Lung (tissue), 11 donors: ENCODE measurements at regions not wholly inside any gene's neighbourhood (a gene's known extent, or its start where the extent isn't known, plus 50 kb on each side); places are given as distances from the start of the nearest gene placed in this dataset.

ENCODE experiments used
- ATAC-seq: fragments of 200-7000 bp; cut with Tn5 transposase; one replicate; pipeline ENCODE4 v1.9.1; 2020; ENCODE audit warnings: moderate number of reproducible peaks; ENCODE audit not compliant: insufficient read depth, low FRiP score
- DNase-seq, 3 donors: peaks; one replicate each; pipeline ENCODE4 v3.0.0-alpha.2; 2013 to 2017
- H3K27ac ChIP-seq, 2 donors: one replicate each; pipeline ENCODE4 v1.5.1; 2013; ENCODE audit warnings: mild to moderate bottlenecking in 2 of 2, moderate library complexity in 2 of 2, control low read depth in 1 of 2, inconsistent platforms in 1 of 2, low read depth in 1 of 2, low read length in 1 of 2
- H3K27me3 ChIP-seq, 3 donors: one replicate each; pipeline ENCODE4 v1.5.1; 2013; ENCODE audit warnings: low read length in 2 of 3; ENCODE audit not compliant: control insufficient read depth in 3 of 3, insufficient read depth in 3 of 3
- H3K36me3 ChIP-seq, 4 donors: one replicate each; pipeline ENCODE4 v1.5.1; 2013; ENCODE audit warnings: low read length in 4 of 4, mild to moderate bottlenecking in 1 of 4, moderate library complexity in 1 of 4; ENCODE audit not compliant: control insufficient read depth in 4 of 4, insufficient read depth in 4 of 4
- H3K4me1 ChIP-seq, 5 donors: one replicate each; pipeline ENCODE4 v1.5.1; 2013; ENCODE audit warnings: low read length in 5 of 5, mild to moderate bottlenecking in 2 of 5, moderate library complexity in 1 of 5; ENCODE audit not compliant: control insufficient read depth in 5 of 5, insufficient read depth in 5 of 5
- H3K4me3 ChIP-seq: one replicate; pipeline ENCODE4 v1.5.1; 2013; ENCODE audit warnings: mild to moderate bottlenecking, control low read depth, moderate library complexity
- H3K9ac ChIP-seq, 2 donors: one replicate each; pipeline ENCODE4 v1.5.1; 2013; ENCODE audit warnings: low read length in 2 of 2, control low read depth in 1 of 2; ENCODE audit not compliant: insufficient read depth in 1 of 2
- H3K9me3 ChIP-seq, 4 donors: one replicate each; pipeline ENCODE4 v1.5.1; 2013; ENCODE audit warnings: low read length in 3 of 4, mild to moderate bottlenecking in 1 of 4, moderate library complexity in 1 of 4; ENCODE audit not compliant: control insufficient read depth in 4 of 4, insufficient read depth in 3 of 4
- WGBS, 2 donors: extraction: QIAGEN DNeasy Blood & Tissue Kit; methylation state at CpG; one replicate each; pipeline ENCODE4 v1.1.7; 2013; 5-methylcytosine and 5-hydroxymethylcytosine counted together
- TF ChIP-seq, protein P1 (sequence below): IDR thresholded peaks from 2 replicates; pipeline ENCODE4 v1.5.1; 2012; ENCODE audit warnings: mild to moderate bottlenecking; ENCODE audit errors: control extremely low read depth, extremely low read depth
- donor health status: control.
- donor health status: control.
- donor health status: Bipolar disorder and iron deficiency.
- donor health status: healthy.
- donor health status: DM: yes; HTN: yes; CAD: no.

DNA sequence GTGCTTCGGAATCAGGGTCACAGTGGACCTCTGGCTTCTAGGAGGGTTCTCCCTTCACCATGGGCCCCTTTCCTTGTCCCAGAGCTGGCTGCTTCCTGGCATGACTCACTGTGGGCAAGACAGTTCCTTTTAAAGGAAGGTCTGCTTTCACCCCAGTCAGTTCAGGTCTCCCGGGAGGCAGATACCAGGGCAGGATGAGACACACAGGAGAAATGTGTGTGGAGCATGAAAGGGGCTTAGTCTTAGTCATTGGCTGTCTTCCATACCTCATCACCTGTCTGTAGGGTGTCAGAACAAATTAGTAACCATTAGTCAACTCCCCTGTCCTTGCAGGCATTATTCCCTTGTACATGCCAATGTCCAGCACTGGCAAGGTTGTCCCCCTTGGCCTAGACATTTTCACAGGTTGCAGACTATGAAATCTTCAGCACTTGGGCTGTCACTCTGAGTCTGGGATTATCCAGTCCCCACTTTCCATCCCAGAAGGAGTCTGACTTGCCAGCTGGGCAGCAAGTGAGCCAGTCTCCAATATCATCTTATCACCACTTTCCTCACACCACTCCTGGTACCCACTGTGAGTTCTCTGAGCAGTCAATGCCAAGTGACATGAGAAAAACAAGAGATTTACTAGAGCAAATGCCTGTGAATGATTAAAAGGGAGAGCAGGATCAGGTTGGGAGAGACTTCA is 76.8 kb upstream of the MEDAG start:
- Histone ChIP-seq H3K9ac (no peak overlapping the region), H3K27ac (no peak overlapping the region), H3K4me3 (no peak overlapping the region), H3K4me1 (peaks cover 0 to 19% (median 6%) of the 10 kb centered on the region in 5 donors), H3K36me3 (no peaks in the 10 kb centered on the region), H3K9me3 (peaks cover 0 to 2% (median 0%) of the 10 kb centered on the region in 4 donors), H3K27me3 (no peaks in the 10 kb centered on the region)
- no peak for ATAC-seq
- WGBS, 2 donors = 63 to 84% methylated on average over 2 of the region's 2 CpGs
- TF ChIP-seq, protein P1, sequence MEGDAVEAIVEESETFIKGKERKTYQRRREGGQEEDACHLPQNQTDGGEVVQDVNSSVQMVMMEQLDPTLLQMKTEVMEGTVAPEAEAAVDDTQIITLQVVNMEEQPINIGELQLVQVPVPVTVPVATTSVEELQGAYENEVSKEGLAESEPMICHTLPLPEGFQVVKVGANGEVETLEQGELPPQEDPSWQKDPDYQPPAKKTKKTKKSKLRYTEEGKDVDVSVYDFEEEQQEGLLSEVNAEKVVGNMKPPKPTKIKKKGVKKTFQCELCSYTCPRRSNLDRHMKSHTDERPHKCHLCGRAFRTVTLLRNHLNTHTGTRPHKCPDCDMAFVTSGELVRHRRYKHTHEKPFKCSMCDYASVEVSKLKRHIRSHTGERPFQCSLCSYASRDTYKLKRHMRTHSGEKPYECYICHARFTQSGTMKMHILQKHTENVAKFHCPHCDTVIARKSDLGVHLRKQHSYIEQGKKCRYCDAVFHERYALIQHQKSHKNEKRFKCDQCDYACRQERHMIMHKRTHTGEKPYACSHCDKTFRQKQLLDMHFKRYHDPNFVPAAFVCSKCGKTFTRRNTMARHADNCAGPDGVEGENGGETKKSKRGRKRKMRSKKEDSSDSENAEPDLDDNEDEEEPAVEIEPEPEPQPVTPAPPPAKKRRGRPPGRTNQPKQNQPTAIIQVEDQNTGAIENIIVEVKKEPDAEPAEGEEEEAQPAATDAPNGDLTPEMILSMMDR = no peak
- no peak for DNase-seq

GRCh38 chr13:30829833-30830637 is 76.0 kb upstream of the MEDAG start:
- 80 to 94% methylated on average over 10 of the region's 10 CpGs for WGBS, 2 donors
- Histone ChIP-seq H3K9ac (no peak overlapping the region), H3K36me3 (no peaks in the 10 kb centered on the region), H3K4me1 (peaks cover 0 to 25% (median 6%) of the 10 kb centered on the region in 5 donors), H3K27ac (no peak overlapping the region), H3K27me3 (no peaks in the 10 kb centered on the region), H3K9me3 (peaks cover 0 to 2% (median 0%) of the 10 kb centered on the region in 4 donors), H3K4me3 (no peak overlapping the region)
- DNase-seq (peak in 1 of 3 donors; percentile 33), ATAC-seq (no peak)
- TF ChIP-seq, protein P1 = no peak

GRCh38 chr13:30830638-30830965 is 75.5 kb upstream of the MEDAG start:
- Histone ChIP-seq H3K4me3 (no peak overlapping the region), H3K27ac (no peak overlapping the region), H3K27me3 (no peaks in the 10 kb centered on the region), H3K36me3 (no peaks in the 10 kb centered on the region), H3K9me3 (peaks cover 0 to 2% (median 0%) of the 10 kb centered on the region in 4 donors), H3K4me1 (peaks cover 0 to 31% (median 9%) of the 10 kb centered on the region in 5 donors), H3K9ac (no peak overlapping the region)
- TF ChIP-seq, protein P1 = no peak
- DNase-seq = no peak
- ATAC-seq = no peak
- WGBS, 2 donors = 100% methylated on average over 1 of the region's 1 CpG; no CpG with 5 or more reads in 1 of the 2 donors
